Limb (tissue), 2 donors: ENCODE measurements at regions not wholly inside any gene's neighbourhood (a gene's known extent, or its start where the extent isn't known, plus 50 kb on each side); places are given as distances from the start of the nearest gene placed in this dataset.

Experiments used
- DNase-seq, 2 donors: peaks; one replicate each; pipeline ENCODE4 v3.0.0-alpha.2; 2016; ENCODE audit errors: extremely low spot score in 2 of 2

GRCh38 chr10:47248386-47249090 is 51.5 kb upstream of the GDF10 start:
- no peak for DNase-seq

GRCh38 chr10:47249881-47250280 is 50.1 kb upstream of the GDF10 start:
- peak in 1 of 2 donors; percentile 7 for DNase-seq
